ENCODE measurements at regions not wholly inside any gene's neighbourhood (a gene's known extent, or its start where the extent isn't known, plus 50 kb on each side); places are given as distances from the start of the nearest gene placed in this dataset.
A peak's percentile ranks its signal among the peaks of the same experiment; 100 is the strongest.

- H3K27me3 ChIP-seq (ENCODE audit: insufficient read depth, poor library complexity, severe bottlenecking) = no peaks in the 10 kb centered on the region
Measured at GRCh38 chr10:2121315-2121714, 384.0 kb upstream of the ADARB2 start.

GRCh38 chr10:2120746-2121145 is 383.4 kb upstream of the ADARB2 start:
- H3K27me3 ChIP-seq (ENCODE audit: insufficient read depth, poor library complexity, severe bottlenecking) = no peaks in the 10 kb centered on the region
- DNase-seq (ENCODE audit: low spot score) = no peak
- H3K36me3 ChIP-seq (ENCODE audit: low read depth) = no peaks in the 10 kb centered on the region
- no peaks in the 10 kb centered on the region for H3K9me3 ChIP-seq (ENCODE audit: severe bottlenecking)
- H3K4me1 ChIP-seq (ENCODE audit: insufficient read depth, poor library complexity, severe bottlenecking) = peaks cover 45% of the 10 kb centered on the region
- H3K27ac ChIP-seq (ENCODE audit: poor library complexity, severe bottlenecking) = peak overlapping the region; percentile 92
- H3K4me3 ChIP-seq (ENCODE audit: severe bottlenecking) = no peak overlapping the region
- ATAC-seq (ENCODE audit: low read depth) = no peak
- TF ChIP-seq CTCF (IDR thresholded peaks at IDR 0.05; ENCODE audit: poor library complexity, severe bottlenecking) = no peak

More at GRCh38 chr10:2121315-2121714, 384.0 kb upstream of the ADARB2 start:
- Histone ChIP-seq H3K27ac (ENCODE audit: poor library complexity, severe bottlenecking) (peak overlapping the region; percentile 92), H3K4me1 (ENCODE audit: insufficient read depth, poor library complexity, severe bottlenecking) (peaks cover 45% of the 10 kb centered on the region), H3K4me3 (ENCODE audit: severe bottlenecking) (no peak overlapping the region), H3K36me3 (ENCODE audit: low read depth) (no peaks in the 10 kb centered on the region), H3K9me3 (ENCODE audit: severe bottlenecking) (no peaks in the 10 kb centered on the region)
- no peak for TF ChIP-seq CTCF (IDR thresholded peaks at IDR 0.05; ENCODE audit: poor library complexity, severe bottlenecking)
- DNase-seq (ENCODE audit: low spot score) (no peak), ATAC-seq (ENCODE audit: low read depth) (no peak)

GRCh38 chr10:2119316-2119715 is 382.0 kb upstream of the ADARB2 start:
- Histone ChIP-seq H3K9me3 (ENCODE audit: severe bottlenecking) (no peaks in the 10 kb centered on the region), H3K4me3 (ENCODE audit: severe bottlenecking) (no peak overlapping the region), H3K36me3 (ENCODE audit: low read depth) (no peaks in the 10 kb centered on the region), H3K4me1 (ENCODE audit: insufficient read depth, poor library complexity, severe bottlenecking) (peaks cover 45% of the 10 kb centered on the region), H3K27me3 (ENCODE audit: insufficient read depth, poor library complexity, severe bottlenecking) (no peaks in the 10 kb centered on the region), H3K27ac (ENCODE audit: poor library complexity, severe bottlenecking) (peak overlapping the region; percentile 92)
- no peak for TF ChIP-seq CTCF (IDR thresholded peaks at IDR 0.05; ENCODE audit: poor library complexity, severe bottlenecking)
- DNase-seq (ENCODE audit: low spot score) = no peak
- ATAC-seq (ENCODE audit: low read depth) = peak; percentile 93

GRCh38 chr10:2118201-2118600 is 380.9 kb upstream of the ADARB2 start:
- H3K9me3 ChIP-seq (ENCODE audit: severe bottlenecking) = no peaks in the 10 kb centered on the region
- no peak overlapping the region for H3K4me3 ChIP-seq (ENCODE audit: severe bottlenecking)
- H3K27me3 ChIP-seq (ENCODE audit: insufficient read depth, poor library complexity, severe bottlenecking) = no peaks in the 10 kb centered on the region
- ATAC-seq (ENCODE audit: low read depth) (no peak), DNase-seq (ENCODE audit: low spot score) (no peak)
- H3K4me1 ChIP-seq (ENCODE audit: insufficient read depth, poor library complexity, severe bottlenecking) = peaks cover 45% of the 10 kb centered on the region
- H3K36me3 ChIP-seq (ENCODE audit: low read depth) = no peaks in the 10 kb centered on the region
- H3K27ac ChIP-seq (ENCODE audit: poor library complexity, severe bottlenecking) = peak overlapping the region; percentile 92
- no peak for TF ChIP-seq CTCF (IDR thresholded peaks at IDR 0.05; ENCODE audit: poor library complexity, severe bottlenecking)

- H3K4me3 ChIP-seq (ENCODE audit: severe bottlenecking) = no peak overlapping the region
- H3K27me3 ChIP-seq (ENCODE audit: insufficient read depth, poor library complexity, severe bottlenecking) = no peaks in the 10 kb centered on the region
- DNase-seq (ENCODE audit: low spot score) = no peak
- no peaks in the 10 kb centered on the region for H3K9me3 ChIP-seq (ENCODE audit: severe bottlenecking)
- no peak for ATAC-seq (ENCODE audit: low read depth)
- H3K4me1 ChIP-seq (ENCODE audit: insufficient read depth, poor library complexity, severe bottlenecking) = peaks cover 44% of the 10 kb centered on the region
- H3K27ac ChIP-seq (ENCODE audit: poor library complexity, severe bottlenecking) = peak overlapping the region; percentile 92
- TF ChIP-seq CTCF (IDR thresholded peaks at IDR 0.05; ENCODE audit: poor library complexity, severe bottlenecking) = no peak
- no peaks in the 10 kb centered on the region for H3K36me3 ChIP-seq (ENCODE audit: low read depth)
Measured at GRCh38 chr10:2117641-2118040, 380.3 kb upstream of the ADARB2 start.

All from RWPE2 (cell line).